Activated effector memory CD4-positive, alpha-beta T cell treated with anti-CD3 and anti-CD28 coated beads, Interleukin-2, amount 50 U/mL, for 16 hours (primary cell): ENCODE measurements at regions not wholly inside any gene's neighbourhood (a gene's known extent, or its start where the extent isn't known, plus 50 kb on each side); places are given as distances from the start of the nearest gene placed in this dataset.

ENCODE experiments used
- DNase-seq: peaks from one replicate; pipeline ENCODE4 v3.0.0-alpha.2; 2020

GRCh38 chr9:108709997-108710396 lies 145.8 kb downstream of the ACTL7B start:
- DNase-seq: no peak

- no peak for DNase-seq
These were observed 146.7 kb downstream of the ACTL7B start for GRCh38 chr9:108709126-108709525.

- DNase-seq: no peak
These were observed 147.3 kb downstream of the ACTL7B start for GRCh38 chr9:108708448-108708847.

GRCh38 chr9:108707120-108707519 lies 148.7 kb downstream of the ACTL7B start:
- DNase-seq: no peak

GRCh38 chr9:108704156-108704852 lies 151.5 kb downstream of the ACTL7B start:
- no peak for DNase-seq

GRCh38 chr9:108703429-108703828 lies 152.4 kb downstream of the ACTL7B start:
- no peak for DNase-seq

GRCh38 chr9:108702681-108703080 lies 153.1 kb downstream of the ACTL7B start:
- DNase-seq: no peak

GRCh38 chr9:108698801-108699200 lies 157.0 kb downstream of the ACTL7B start:
- DNase-seq: no peak

GRCh38 chr9:108698231-108698630 lies 157.6 kb downstream of the ACTL7B start:
- no peak for DNase-seq

GRCh38 chr9:108696156-108696555 lies 159.6 kb downstream of the ACTL7B start:
- DNase-seq: no peak

GRCh38 chr9:108694170-108694569 lies 161.6 kb downstream of the ACTL7B start:
- no peak for DNase-seq

GRCh38 chr9:108691614-108692013 lies 164.2 kb downstream of the ACTL7B start:
- no peak for DNase-seq

- no peak for DNase-seq
These were observed 167.1 kb downstream of the ACTL7B start for GRCh38 chr9:108688676-108689075.

GRCh38 chr9:108688051-108688450 lies 167.7 kb downstream of the ACTL7B start:
- DNase-seq: no peak

GRCh38 chr9:108687006-108687987 lies 168.5 kb downstream of the ACTL7B start:
- no peak for DNase-seq

GRCh38 chr9:108684288-108685025 lies 171.3 kb downstream of the ACTL7B start:
- no peak for DNase-seq

- no peak for DNase-seq
These were observed 172.5 kb downstream of the ACTL7B start for GRCh38 chr9:108683245-108683644.

GRCh38 chr9:108681851-108682590 lies 173.8 kb downstream of the ACTL7B start:
- no peak for DNase-seq

- DNase-seq: no peak
These were observed 174.8 kb downstream of the ACTL7B start for GRCh38 chr9:108680946-108681345.

GRCh38 chr9:108677776-108678175 lies 178.0 kb downstream of the ACTL7B start:
- no peak for DNase-seq

- no peak for DNase-seq
These were observed 179.4 kb downstream of the ACTL7B start for GRCh38 chr9:108676355-108676754.

- DNase-seq: no peak
These were observed 180.1 kb downstream of the ACTL7B start for GRCh38 chr9:108675708-108676107.
